ENCODE measurements at regions not wholly inside any gene's neighbourhood (a gene's known extent, or its start where the extent isn't known, plus 50 kb on each side); places are given as distances from the start of the nearest gene placed in this dataset.

- Histone ChIP-seq H3K27ac (ENCODE audit: insufficient read depth, low read depth, low read length, poor library complexity, severe bottlenecking) (no peak overlapping the region), H3K4me3 (ENCODE audit: insufficient read depth, low read depth, low read length) (no peak overlapping the region), H3K4me1 (ENCODE audit: control insufficient read depth, insufficient read depth, low read length) (no peaks in the 10 kb centered on the region), H3K36me3 (ENCODE audit: control insufficient read depth, insufficient read depth, low read length) (no peaks in the 10 kb centered on the region), H3K27me3 (ENCODE audit: control insufficient read depth, insufficient read depth, low read length, poor library complexity, severe bottlenecking) (no peaks in the 10 kb centered on the region), H3K9me3 (ENCODE audit: control insufficient read depth, low read length) (no peaks in the 10 kb centered on the region)
- 86 to 91% methylated on average over 1 of the region's 1 CpG for WGBS, 2 experiments
Measured at GRCh38 chr12:82529101-82529500, 157.6 kb upstream of the TMTC2 start.

GRCh38 chr12:82529954-82530353, 156.8 kb upstream of the TMTC2 start:
- no peaks in the 10 kb centered on the region for H3K9me3 ChIP-seq (ENCODE audit: control insufficient read depth, low read length)
- no peaks in the 10 kb centered on the region for H3K4me1 ChIP-seq (ENCODE audit: control insufficient read depth, insufficient read depth, low read length)
- H3K27me3 ChIP-seq (ENCODE audit: control insufficient read depth, insufficient read depth, low read length, poor library complexity, severe bottlenecking), result no peaks in the 10 kb centered on the region
- no peak overlapping the region for H3K27ac ChIP-seq (ENCODE audit: insufficient read depth, low read depth, low read length, poor library complexity, severe bottlenecking)
- no peaks in the 10 kb centered on the region for H3K36me3 ChIP-seq (ENCODE audit: control insufficient read depth, insufficient read depth, low read length)
- WGBS, 2 experiments, result 85 to 93% methylated on average over 2 of the region's 3 CpGs
- H3K4me3 ChIP-seq (ENCODE audit: insufficient read depth, low read depth, low read length), result no peak overlapping the region

GRCh38 chr12:82530394-82530793, 156.3 kb upstream of the TMTC2 start:
- 69 to 71% methylated on average over 2 of the region's 2 CpGs for WGBS, 2 experiments
- Histone ChIP-seq H3K27me3 (ENCODE audit: control insufficient read depth, insufficient read depth, low read length, poor library complexity, severe bottlenecking) (no peaks in the 10 kb centered on the region), H3K9me3 (ENCODE audit: control insufficient read depth, low read length) (no peaks in the 10 kb centered on the region), H3K4me3 (ENCODE audit: insufficient read depth, low read depth, low read length) (no peak overlapping the region), H3K27ac (ENCODE audit: insufficient read depth, low read depth, low read length, poor library complexity, severe bottlenecking) (no peak overlapping the region), H3K4me1 (ENCODE audit: control insufficient read depth, insufficient read depth, low read length) (no peaks in the 10 kb centered on the region), H3K36me3 (ENCODE audit: control insufficient read depth, insufficient read depth, low read length) (no peaks in the 10 kb centered on the region)

DNA sequence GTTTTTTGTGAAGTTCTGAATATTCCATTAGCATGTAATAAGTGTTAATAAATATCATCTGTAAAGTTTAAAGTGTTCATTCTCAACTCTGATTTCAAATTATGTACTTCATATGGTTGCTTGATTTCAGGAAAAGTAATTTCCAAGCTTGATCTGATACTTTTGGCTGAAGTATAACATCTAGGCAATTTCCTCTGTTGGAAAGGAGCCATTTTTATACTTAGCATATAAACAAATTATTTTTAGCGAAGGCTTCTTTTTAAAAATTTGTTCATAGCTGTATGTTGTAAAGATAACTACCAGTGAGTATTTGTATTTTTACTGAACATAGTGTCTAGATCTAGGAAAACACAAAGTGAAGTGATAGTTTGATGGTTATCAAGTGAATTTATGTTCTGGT, 153.4 kb upstream of the TMTC2 start:
- H3K4me1 ChIP-seq (ENCODE audit: control insufficient read depth, insufficient read depth, low read length), result no peaks in the 10 kb centered on the region
- WGBS, 2 experiments, result no CpG with 5 or more reads among the region's 1 CpG
- H3K4me3 ChIP-seq (ENCODE audit: insufficient read depth, low read depth, low read length), result no peak overlapping the region
- H3K9me3 ChIP-seq (ENCODE audit: control insufficient read depth, low read length), result no peaks in the 10 kb centered on the region
- no peak overlapping the region for H3K27ac ChIP-seq (ENCODE audit: insufficient read depth, low read depth, low read length, poor library complexity, severe bottlenecking)
- H3K27me3 ChIP-seq (ENCODE audit: control insufficient read depth, insufficient read depth, low read length, poor library complexity, severe bottlenecking), result no peaks in the 10 kb centered on the region
- H3K36me3 ChIP-seq (ENCODE audit: control insufficient read depth, insufficient read depth, low read length), result no peaks in the 10 kb centered on the region

DNA sequence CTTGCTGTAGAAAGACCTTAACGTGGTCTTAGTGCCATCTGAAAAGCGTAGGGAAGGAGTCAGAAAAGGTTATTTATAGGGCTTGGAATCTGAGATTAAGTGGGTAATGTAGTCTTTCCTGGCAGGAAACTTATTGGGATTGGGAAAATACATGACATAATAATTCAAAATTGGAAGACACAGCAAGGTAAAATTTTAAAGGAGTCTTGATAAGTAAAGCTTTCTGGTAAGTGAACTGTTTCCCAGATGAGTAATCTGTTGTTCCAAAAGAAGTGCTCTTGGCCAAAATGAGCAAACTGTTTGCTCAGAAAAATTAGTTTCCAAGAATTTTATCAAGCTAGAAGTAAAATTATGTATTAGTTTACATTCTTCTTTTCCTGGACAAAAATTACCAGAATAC, 149.3 kb upstream of the TMTC2 start:
- Histone ChIP-seq H3K27ac (ENCODE audit: insufficient read depth, low read depth, low read length, poor library complexity, severe bottlenecking) (no peak overlapping the region), H3K27me3 (ENCODE audit: control insufficient read depth, insufficient read depth, low read length, poor library complexity, severe bottlenecking) (no peaks in the 10 kb centered on the region), H3K36me3 (ENCODE audit: control insufficient read depth, insufficient read depth, low read length) (no peaks in the 10 kb centered on the region), H3K9me3 (ENCODE audit: control insufficient read depth, low read length) (no peaks in the 10 kb centered on the region), H3K4me3 (ENCODE audit: insufficient read depth, low read depth, low read length) (no peak overlapping the region), H3K4me1 (ENCODE audit: control insufficient read depth, insufficient read depth, low read length) (no peaks in the 10 kb centered on the region)
- WGBS, 2 experiments, result 90 to 92% methylated on average over 2 of the region's 2 CpGs

GRCh38 chr12:82554529-82554928, 132.2 kb upstream of the TMTC2 start:
- H3K27me3 ChIP-seq (ENCODE audit: control insufficient read depth, insufficient read depth, low read length, poor library complexity, severe bottlenecking), result no peaks in the 10 kb centered on the region
- no peaks in the 10 kb centered on the region for H3K9me3 ChIP-seq (ENCODE audit: control insufficient read depth, low read length)
- H3K4me3 ChIP-seq (ENCODE audit: insufficient read depth, low read depth, low read length), result no peak overlapping the region
- no peaks in the 10 kb centered on the region for H3K36me3 ChIP-seq (ENCODE audit: control insufficient read depth, insufficient read depth, low read length)
- no peaks in the 10 kb centered on the region for H3K4me1 ChIP-seq (ENCODE audit: control insufficient read depth, insufficient read depth, low read length)
- WGBS, 2 experiments, result 92 to 94% methylated on average over 2 of the region's 2 CpGs
- H3K27ac ChIP-seq (ENCODE audit: insufficient read depth, low read depth, low read length, poor library complexity, severe bottlenecking), result no peak overlapping the region

DNA sequence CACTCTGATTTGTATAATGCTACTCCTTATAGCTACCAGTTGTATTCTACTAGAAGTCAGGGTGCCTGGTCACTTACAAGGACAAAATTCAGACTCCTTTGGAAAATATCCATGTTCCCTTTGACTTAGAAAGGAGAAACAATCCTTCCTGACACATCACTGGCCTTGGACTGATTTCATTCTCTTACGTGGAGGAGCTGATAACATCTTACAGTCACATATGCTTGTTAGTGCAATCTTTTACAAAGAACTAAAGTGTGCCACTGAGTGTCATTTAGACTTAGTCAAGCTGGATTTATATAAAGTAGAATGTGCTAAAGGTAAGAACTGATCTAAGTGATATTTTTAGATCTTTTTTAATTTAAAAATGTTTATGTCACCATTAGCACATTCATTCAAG, 131.0 kb upstream of the TMTC2 start:
- WGBS, 2 experiments, result 92 to 93% methylated on average over 1 of the region's 1 CpG
- no peaks in the 10 kb centered on the region for H3K4me1 ChIP-seq (ENCODE audit: control insufficient read depth, insufficient read depth, low read length)
- H3K9me3 ChIP-seq (ENCODE audit: control insufficient read depth, low read length), result no peaks in the 10 kb centered on the region
- no peaks in the 10 kb centered on the region for H3K27me3 ChIP-seq (ENCODE audit: control insufficient read depth, insufficient read depth, low read length, poor library complexity, severe bottlenecking)
- H3K4me3 ChIP-seq (ENCODE audit: insufficient read depth, low read depth, low read length), result no peak overlapping the region
- H3K36me3 ChIP-seq (ENCODE audit: control insufficient read depth, insufficient read depth, low read length), result no peaks in the 10 kb centered on the region
- no peak overlapping the region for H3K27ac ChIP-seq (ENCODE audit: insufficient read depth, low read depth, low read length, poor library complexity, severe bottlenecking)

DNA sequence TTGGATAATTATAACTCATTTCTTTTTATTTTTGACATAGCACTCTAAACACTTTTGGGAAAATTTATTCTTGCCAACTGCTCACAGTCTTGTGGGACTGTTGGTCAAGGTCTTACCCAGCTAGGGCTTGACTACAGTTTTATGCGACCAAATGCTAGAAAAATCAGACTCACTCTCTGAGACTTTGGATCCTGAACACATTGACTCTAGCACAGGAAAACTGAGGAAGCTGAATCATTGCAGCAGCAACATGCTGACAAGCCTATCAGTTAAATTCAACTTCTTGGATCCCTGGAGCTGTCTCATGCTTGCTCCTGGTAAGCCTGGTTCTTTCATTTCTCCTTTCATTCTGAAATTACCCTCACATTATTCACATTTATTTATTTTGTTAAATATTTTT, 120.7 kb upstream of the TMTC2 start:
- Histone ChIP-seq H3K36me3 (ENCODE audit: control insufficient read depth, insufficient read depth, low read length) (no peaks in the 10 kb centered on the region), H3K27ac (ENCODE audit: insufficient read depth, low read depth, low read length, poor library complexity, severe bottlenecking) (no peak overlapping the region), H3K4me1 (ENCODE audit: control insufficient read depth, insufficient read depth, low read length) (no peaks in the 10 kb centered on the region), H3K27me3 (ENCODE audit: control insufficient read depth, insufficient read depth, low read length, poor library complexity, severe bottlenecking) (no peaks in the 10 kb centered on the region), H3K9me3 (ENCODE audit: control insufficient read depth, low read length) (no peaks in the 10 kb centered on the region), H3K4me3 (ENCODE audit: insufficient read depth, low read depth, low read length) (no peak overlapping the region)
- WGBS, 2 experiments, result 43 to 53% methylated on average over 1 of the region's 1 CpG

DNA sequence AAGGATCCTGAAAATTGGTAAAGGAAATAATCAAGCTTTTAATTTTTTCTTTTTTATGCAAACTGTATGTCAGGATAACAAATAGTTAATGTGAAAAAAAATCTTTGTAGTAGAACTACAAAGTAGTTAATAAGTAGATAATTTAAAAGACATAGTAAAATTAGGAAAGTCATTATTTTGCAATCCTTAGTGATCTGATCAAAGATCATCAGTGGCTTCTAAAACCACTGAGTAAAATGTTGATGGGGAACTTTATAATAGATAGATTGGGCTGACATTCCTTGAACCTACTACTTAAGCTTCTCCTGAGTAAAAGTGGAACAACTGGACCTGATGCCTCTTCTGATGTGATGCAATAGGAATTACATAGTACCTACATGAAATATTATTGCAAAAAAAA, 119.0 kb upstream of the TMTC2 start:
- no peaks in the 10 kb centered on the region for H3K36me3 ChIP-seq (ENCODE audit: control insufficient read depth, insufficient read depth, low read length)
- no peak overlapping the region for H3K4me3 ChIP-seq (ENCODE audit: insufficient read depth, low read depth, low read length)
- no peaks in the 10 kb centered on the region for H3K9me3 ChIP-seq (ENCODE audit: control insufficient read depth, low read length)
- H3K4me1 ChIP-seq (ENCODE audit: control insufficient read depth, insufficient read depth, low read length), result no peaks in the 10 kb centered on the region
- no peaks in the 10 kb centered on the region for H3K27me3 ChIP-seq (ENCODE audit: control insufficient read depth, insufficient read depth, low read length, poor library complexity, severe bottlenecking)
- H3K27ac ChIP-seq (ENCODE audit: insufficient read depth, low read depth, low read length, poor library complexity, severe bottlenecking), result no peak overlapping the region

GRCh38 chr12:82574191-82574590, 112.5 kb upstream of the TMTC2 start:
- 100% methylated on average over 1 of the region's 2 CpGs for WGBS, 2 experiments
- Histone ChIP-seq H3K4me3 (ENCODE audit: insufficient read depth, low read depth, low read length) (no peak overlapping the region), H3K36me3 (ENCODE audit: control insufficient read depth, insufficient read depth, low read length) (no peaks in the 10 kb centered on the region), H3K27me3 (ENCODE audit: control insufficient read depth, insufficient read depth, low read length, poor library complexity, severe bottlenecking) (no peaks in the 10 kb centered on the region), H3K27ac (ENCODE audit: insufficient read depth, low read depth, low read length, poor library complexity, severe bottlenecking) (no peak overlapping the region), H3K4me1 (ENCODE audit: control insufficient read depth, insufficient read depth, low read length) (no peaks in the 10 kb centered on the region), H3K9me3 (ENCODE audit: control insufficient read depth, low read length) (no peaks in the 10 kb centered on the region)

GRCh38 chr12:82578725-82579124, 108.0 kb upstream of the TMTC2 start:
- H3K4me3 ChIP-seq (ENCODE audit: insufficient read depth, low read depth, low read length), result no peak overlapping the region
- H3K9me3 ChIP-seq (ENCODE audit: control insufficient read depth, low read length), result no peaks in the 10 kb centered on the region
- no peaks in the 10 kb centered on the region for H3K27me3 ChIP-seq (ENCODE audit: control insufficient read depth, insufficient read depth, low read length, poor library complexity, severe bottlenecking)
- 100% methylated on average over 2 of the region's 2 CpGs; no CpG with 5 or more reads in 1 of the 2 experiments for WGBS, 2 experiments
- no peak overlapping the region for H3K27ac ChIP-seq (ENCODE audit: insufficient read depth, low read depth, low read length, poor library complexity, severe bottlenecking)
- no peaks in the 10 kb centered on the region for H3K36me3 ChIP-seq (ENCODE audit: control insufficient read depth, insufficient read depth, low read length)
- no peaks in the 10 kb centered on the region for H3K4me1 ChIP-seq (ENCODE audit: control insufficient read depth, insufficient read depth, low read length)
